Thyroid gland (tissue), 4 donors: ENCODE measurements at regions not wholly inside any gene's neighbourhood (a gene's known extent, or its start where the extent isn't known, plus 50 kb on each side); places are given as distances from the start of the nearest gene placed in this dataset.

ENCODE experiments used
- POLR2A ChIP-seq, 2 donors: fragments of 450-650 bp; IDR thresholded peaks; one replicate each; pipeline ENCODE4 v1.6.1; 2017; ENCODE audit warnings: antibody characterized with exemption in 2 of 2, mild to moderate bottlenecking in 2 of 2, moderate library complexity in 1 of 2
- TF ChIP-seq, protein P1 (sequence below), 6 experiments: fragments of 200-600 bp in 3 of 6; fragments of 450-650 bp in 3 of 6; sonication (generic) in 3 of 6; IDR thresholded peaks; one replicate each; pipeline ENCODE4 v1.5.1; 2016 to 2019; ENCODE audit warnings: antibody characterized with exemption in 6 of 6, mild to moderate bottlenecking in 2 of 6, inconsistent platforms in 1 of 6, moderate library complexity in 1 of 6

DNA sequence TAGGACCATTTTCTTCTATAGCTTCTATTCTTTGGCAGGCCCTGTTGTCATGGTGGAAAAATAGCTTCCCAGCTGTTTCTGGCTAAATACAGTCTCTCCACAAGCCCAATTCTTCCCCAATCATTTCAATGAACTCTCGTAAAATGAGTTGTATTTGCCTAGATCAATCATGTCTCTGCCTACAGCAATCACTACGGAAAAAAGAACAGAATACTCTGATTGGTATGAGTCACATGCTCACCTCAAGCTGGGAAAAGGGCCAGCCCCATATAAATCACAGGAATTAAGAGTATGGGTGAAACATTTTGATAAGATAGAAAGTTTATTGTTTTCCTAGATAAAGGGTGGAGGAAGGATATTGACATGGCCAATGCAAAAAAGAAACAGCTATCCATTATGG, 711.4 kb downstream of the EFNA5 start:
- no peak for TF ChIP-seq POLR2A (IDR thresholded peaks at IDR 0.05)
- TF ChIP-seq, protein P1, sequence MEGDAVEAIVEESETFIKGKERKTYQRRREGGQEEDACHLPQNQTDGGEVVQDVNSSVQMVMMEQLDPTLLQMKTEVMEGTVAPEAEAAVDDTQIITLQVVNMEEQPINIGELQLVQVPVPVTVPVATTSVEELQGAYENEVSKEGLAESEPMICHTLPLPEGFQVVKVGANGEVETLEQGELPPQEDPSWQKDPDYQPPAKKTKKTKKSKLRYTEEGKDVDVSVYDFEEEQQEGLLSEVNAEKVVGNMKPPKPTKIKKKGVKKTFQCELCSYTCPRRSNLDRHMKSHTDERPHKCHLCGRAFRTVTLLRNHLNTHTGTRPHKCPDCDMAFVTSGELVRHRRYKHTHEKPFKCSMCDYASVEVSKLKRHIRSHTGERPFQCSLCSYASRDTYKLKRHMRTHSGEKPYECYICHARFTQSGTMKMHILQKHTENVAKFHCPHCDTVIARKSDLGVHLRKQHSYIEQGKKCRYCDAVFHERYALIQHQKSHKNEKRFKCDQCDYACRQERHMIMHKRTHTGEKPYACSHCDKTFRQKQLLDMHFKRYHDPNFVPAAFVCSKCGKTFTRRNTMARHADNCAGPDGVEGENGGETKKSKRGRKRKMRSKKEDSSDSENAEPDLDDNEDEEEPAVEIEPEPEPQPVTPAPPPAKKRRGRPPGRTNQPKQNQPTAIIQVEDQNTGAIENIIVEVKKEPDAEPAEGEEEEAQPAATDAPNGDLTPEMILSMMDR (IDR thresholded peaks at IDR 0.05), result no peak
